ENCODE measurements at regions not wholly inside any gene's neighbourhood (a gene's known extent, or its start where the extent isn't known, plus 50 kb on each side); places are given as distances from the start of the nearest gene placed in this dataset.

GRCh38 chr5:20476016-20476415 is 488.0 kb upstream of the CDH18 start:
- no peak overlapping the region for H3K27ac ChIP-seq (ENCODE audit: low read length)
- ATAC-seq (no peak), DNase-seq (no peak)
- H3K4me3 Mint-ChIP-seq = no peak overlapping the region
- no CpG with 5 or more reads among the region's 1 CpG for WGBS (ENCODE audit: insufficient coverage)
- H3K9me3 ChIP-seq (ENCODE audit: control insufficient read depth, insufficient read depth, low read length) = peaks cover 16% of the 10 kb centered on the region
- no peak overlapping the region for H3K4me3 ChIP-seq (ENCODE audit: low read length)
- H3K4me1 ChIP-seq (ENCODE audit: control insufficient read depth, insufficient read depth, low read length) = no peaks in the 10 kb centered on the region
- no peaks in the 10 kb centered on the region for H3K27me3 Mint-ChIP-seq (ENCODE audit: low read depth in 2 of 2)
- intact Hi-C loops (cut with micrococcal nuclease) = no loop called here
- TF ChIP-seq CTCF (IDR thresholded peaks at IDR 0.05) = no peak
- H3K9me3 Mint-ChIP-seq = peaks cover 12 to 20% of the 10 kb centered on the region in 2 donors
- H3K36me3 Mint-ChIP-seq = peaks cover 15% of the 10 kb centered on the region
- no peaks in the 10 kb centered on the region for H3K36me3 ChIP-seq (ENCODE audit: control insufficient read depth, insufficient read depth, low read length)
- H3K27me3 ChIP-seq (ENCODE audit: control insufficient read depth, insufficient read depth, low read length) = no peaks in the 10 kb centered on the region
- no peak overlapping the region for H3K27ac Mint-ChIP-seq
- no peaks in the 10 kb centered on the region for H3K4me1 Mint-ChIP-seq

GRCh38 chr5:20470997-20471396 is 483.0 kb upstream of the CDH18 start:
- no peak overlapping the region for H3K27ac ChIP-seq (ENCODE audit: low read length)
- intact Hi-C loops (cut with micrococcal nuclease) = no loop called here
- TF ChIP-seq CTCF (IDR thresholded peaks at IDR 0.05) = no peak
- H3K4me1 ChIP-seq (ENCODE audit: control insufficient read depth, insufficient read depth, low read length) = no peaks in the 10 kb centered on the region
- WGBS (ENCODE audit: insufficient coverage) = 94% methylated on average over 1 of the region's 1 CpG
- peaks cover 2 to 10% of the 10 kb centered on the region in 2 donors for H3K9me3 Mint-ChIP-seq
- DNase-seq = no peak
- H3K27me3 Mint-ChIP-seq (ENCODE audit: low read depth in 2 of 2) = no peaks in the 10 kb centered on the region
- no peaks in the 10 kb centered on the region for H3K9me3 ChIP-seq (ENCODE audit: control insufficient read depth, insufficient read depth, low read length)
- no peak overlapping the region for H3K4me3 Mint-ChIP-seq
- H3K36me3 ChIP-seq (ENCODE audit: control insufficient read depth, insufficient read depth, low read length) = no peaks in the 10 kb centered on the region
- no peaks in the 10 kb centered on the region for H3K4me1 Mint-ChIP-seq
- H3K4me3 ChIP-seq (ENCODE audit: low read length) = no peak overlapping the region
- peaks cover 4% of the 10 kb centered on the region for H3K36me3 Mint-ChIP-seq
- no peaks in the 10 kb centered on the region for H3K27me3 ChIP-seq (ENCODE audit: control insufficient read depth, insufficient read depth, low read length)
- no peak overlapping the region for H3K27ac Mint-ChIP-seq
- ATAC-seq = no peak

GRCh38 chr5:20469792-20470191 is 481.8 kb upstream of the CDH18 start:
- H3K27ac Mint-ChIP-seq = no peak overlapping the region
- H3K4me3 Mint-ChIP-seq = no peak overlapping the region
- intact Hi-C loops (cut with micrococcal nuclease) = no loop called here
- peaks cover 4 to 13% of the 10 kb centered on the region in 2 donors for H3K9me3 Mint-ChIP-seq
- H3K4me1 Mint-ChIP-seq = no peaks in the 10 kb centered on the region
- H3K27me3 ChIP-seq (ENCODE audit: control insufficient read depth, insufficient read depth, low read length) = no peaks in the 10 kb centered on the region
- H3K4me3 ChIP-seq (ENCODE audit: low read length) = no peak overlapping the region
- WGBS (ENCODE audit: insufficient coverage) = 36% methylated on average over 2 of the region's 2 CpGs
- no peaks in the 10 kb centered on the region for H3K9me3 ChIP-seq (ENCODE audit: control insufficient read depth, insufficient read depth, low read length)
- DNase-seq (no peak), ATAC-seq (no peak)
- H3K36me3 Mint-ChIP-seq = peaks cover 4% of the 10 kb centered on the region
- H3K27me3 Mint-ChIP-seq (ENCODE audit: low read depth in 2 of 2) = no peaks in the 10 kb centered on the region
- H3K4me1 ChIP-seq (ENCODE audit: control insufficient read depth, insufficient read depth, low read length) = no peaks in the 10 kb centered on the region
- H3K27ac ChIP-seq (ENCODE audit: low read length) = no peak overlapping the region
- no peaks in the 10 kb centered on the region for H3K36me3 ChIP-seq (ENCODE audit: control insufficient read depth, insufficient read depth, low read length)
- no peak for TF ChIP-seq CTCF (IDR thresholded peaks at IDR 0.05)

GRCh38 chr5:20469390-20469789 is 481.4 kb upstream of the CDH18 start:
- no peak for ATAC-seq
- 92% methylated on average over 2 of the region's 3 CpGs for WGBS (ENCODE audit: insufficient coverage)
- intact Hi-C loops (cut with micrococcal nuclease) = no loop called here

More at GRCh38 chr5:20469390-20469789, 481.4 kb upstream of the CDH18 start:
- Histone ChIP-seq H3K4me3 (ENCODE audit: low read length) (no peak overlapping the region), H3K4me1 (ENCODE audit: control insufficient read depth, insufficient read depth, low read length) (no peaks in the 10 kb centered on the region), H3K36me3 (ENCODE audit: control insufficient read depth, insufficient read depth, low read length) (no peaks in the 10 kb centered on the region), H3K27me3 (ENCODE audit: control insufficient read depth, insufficient read depth, low read length) (no peaks in the 10 kb centered on the region), H3K9me3 (ENCODE audit: control insufficient read depth, insufficient read depth, low read length) (no peaks in the 10 kb centered on the region), H3K27ac (ENCODE audit: low read length) (no peak overlapping the region)
- no peak for TF ChIP-seq CTCF (IDR thresholded peaks at IDR 0.05)
- Mint-ChIP-seq H3K4me3 (no peak overlapping the region), H3K27me3 (ENCODE audit: low read depth in 2 of 2) (no peaks in the 10 kb centered on the region), H3K9me3 (peaks cover 7 to 17% of the 10 kb centered on the region in 2 donors), H3K4me1 (no peaks in the 10 kb centered on the region), H3K27ac (no peak overlapping the region), H3K36me3 (peaks cover 4% of the 10 kb centered on the region)
- DNase-seq = no peak

All from natural killer cell (primary cell).